ENCODE measurements at regions not wholly inside any gene's neighbourhood (a gene's known extent, or its start where the extent isn't known, plus 50 kb on each side); places are given as distances from the start of the nearest gene placed in this dataset.

DNA sequence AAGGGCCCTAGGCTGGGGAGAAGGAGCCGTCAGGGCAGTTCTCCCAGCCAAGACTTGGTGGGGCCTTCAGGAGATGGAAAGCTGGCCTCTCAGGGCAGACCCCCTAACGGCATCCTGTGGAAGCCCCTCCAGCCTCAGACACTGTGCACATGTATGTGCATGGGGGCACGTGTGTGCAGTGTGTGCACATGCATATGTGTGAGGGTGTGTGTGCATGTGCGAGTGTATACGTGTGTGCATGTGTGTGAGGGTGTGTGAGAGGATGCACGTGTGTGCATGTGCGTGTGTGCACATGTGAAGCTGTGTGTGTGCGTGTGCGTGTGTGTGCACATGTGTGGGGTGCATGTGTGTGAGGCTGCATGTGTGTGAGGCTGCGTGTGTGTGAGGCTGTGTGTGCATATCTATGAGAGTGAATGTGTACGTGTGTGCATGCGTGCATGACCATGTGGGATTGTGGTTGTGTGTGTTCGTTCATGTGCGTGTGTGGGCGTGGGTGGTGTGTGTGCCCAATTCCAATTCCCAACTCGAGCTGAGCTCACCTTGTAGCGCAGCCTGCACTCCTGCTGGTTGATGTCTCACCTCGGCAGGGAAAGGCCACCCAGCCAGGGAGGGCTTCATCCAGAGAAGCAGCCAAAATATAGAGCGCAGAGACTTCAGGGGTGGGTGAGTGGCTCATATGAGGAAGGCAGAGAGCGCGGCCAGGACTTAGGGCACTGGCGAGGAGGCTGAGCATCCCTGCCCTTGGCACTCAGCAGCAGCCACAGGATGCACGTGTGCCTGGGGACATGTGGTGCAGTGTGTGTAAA, 142.7 kb upstream of the PPP1R26 start:
- H3K79me2 ChIP-seq (ENCODE audit: control insufficient read depth, insufficient read depth, low read length), result no peaks in the 10 kb centered on the region
- H3K9me3 ChIP-seq (replicated peaks; ENCODE audit: control insufficient read depth, insufficient read depth, low read depth, low read length), result no peaks in the 10 kb centered on the region
- H3K4me3 ChIP-seq, result no peak overlapping the region
- DNase-seq (ENCODE audit: extremely low read depth in 1 of 4, low spot score in 3 of 4), result no peak
- no peaks in the 10 kb centered on the region for H3K9me1 ChIP-seq (ENCODE audit: control insufficient read depth, insufficient read depth, low read length)
- CTCF ChIA-PET (ENCODE audit: low intra/inter-chr PET ratio), result interaction anchor here (0.6 kb wide), 1 partner anchor 358 kb away, joined by 3 read pairs; no protein-coding TSS in a partner anchor
- FAIRE-seq, result no peak
- BruUV-seq (replicated peaks), result no TSS peak
- H2AFZ ChIP-seq (ENCODE audit: low read depth, low read length), result no peak overlapping the region
- peaks cover 2 to 45% of the 10 kb centered on the region in 2 experiments; a peak in 3 of 5 replicates for H3K27me3 ChIP-seq (ENCODE audit: control insufficient read depth in 2 of 2, insufficient read depth in 2 of 2, low read length in 2 of 2)
- intact Hi-C loops (cut with micrococcal nuclease), result no loop called here
- WGBS (ENCODE audit: insufficient coverage, low coverage, missing lambda C conversion rate), result 2% methylated on average over 22 of the region's 23 CpGs
- H3K4me1 ChIP-seq (replicated peaks in 1 of 2; ENCODE audit: control insufficient read depth in 2 of 2, insufficient read depth in 2 of 2, low read length in 2 of 2), result no peaks in the 10 kb centered on the region
- H3K9ac ChIP-seq (ENCODE audit: insufficient read depth in 1 of 2, low read depth in 2 of 2, low read length in 2 of 2), result no peak overlapping the region
- in situ Hi-C loops (cut with MboI), result no loop called here
- peaks cover 10% of the 10 kb centered on the region for H4K20me1 ChIP-seq (replicated peaks; ENCODE audit: control insufficient read depth, insufficient read depth, low read length)
- H3K4me2 ChIP-seq (ENCODE audit: insufficient read depth, low read length), result no peak overlapping the region
- no peaks in the 10 kb centered on the region for H3K36me3 ChIP-seq (ENCODE audit: control insufficient read depth, insufficient read depth, low read length)
- no peak overlapping the region for H3K27ac ChIP-seq (ENCODE audit: extremely low read depth, low read depth, low read length)
- POLR2A ChIA-PET, result interaction anchor here (0.6 kb wide), 1 partner anchor 162 kb away, joined by 3 read pairs; no protein-coding TSS in a partner anchor
- ATAC-seq, result no peak
- TF ChIP-seq, protein P1, sequence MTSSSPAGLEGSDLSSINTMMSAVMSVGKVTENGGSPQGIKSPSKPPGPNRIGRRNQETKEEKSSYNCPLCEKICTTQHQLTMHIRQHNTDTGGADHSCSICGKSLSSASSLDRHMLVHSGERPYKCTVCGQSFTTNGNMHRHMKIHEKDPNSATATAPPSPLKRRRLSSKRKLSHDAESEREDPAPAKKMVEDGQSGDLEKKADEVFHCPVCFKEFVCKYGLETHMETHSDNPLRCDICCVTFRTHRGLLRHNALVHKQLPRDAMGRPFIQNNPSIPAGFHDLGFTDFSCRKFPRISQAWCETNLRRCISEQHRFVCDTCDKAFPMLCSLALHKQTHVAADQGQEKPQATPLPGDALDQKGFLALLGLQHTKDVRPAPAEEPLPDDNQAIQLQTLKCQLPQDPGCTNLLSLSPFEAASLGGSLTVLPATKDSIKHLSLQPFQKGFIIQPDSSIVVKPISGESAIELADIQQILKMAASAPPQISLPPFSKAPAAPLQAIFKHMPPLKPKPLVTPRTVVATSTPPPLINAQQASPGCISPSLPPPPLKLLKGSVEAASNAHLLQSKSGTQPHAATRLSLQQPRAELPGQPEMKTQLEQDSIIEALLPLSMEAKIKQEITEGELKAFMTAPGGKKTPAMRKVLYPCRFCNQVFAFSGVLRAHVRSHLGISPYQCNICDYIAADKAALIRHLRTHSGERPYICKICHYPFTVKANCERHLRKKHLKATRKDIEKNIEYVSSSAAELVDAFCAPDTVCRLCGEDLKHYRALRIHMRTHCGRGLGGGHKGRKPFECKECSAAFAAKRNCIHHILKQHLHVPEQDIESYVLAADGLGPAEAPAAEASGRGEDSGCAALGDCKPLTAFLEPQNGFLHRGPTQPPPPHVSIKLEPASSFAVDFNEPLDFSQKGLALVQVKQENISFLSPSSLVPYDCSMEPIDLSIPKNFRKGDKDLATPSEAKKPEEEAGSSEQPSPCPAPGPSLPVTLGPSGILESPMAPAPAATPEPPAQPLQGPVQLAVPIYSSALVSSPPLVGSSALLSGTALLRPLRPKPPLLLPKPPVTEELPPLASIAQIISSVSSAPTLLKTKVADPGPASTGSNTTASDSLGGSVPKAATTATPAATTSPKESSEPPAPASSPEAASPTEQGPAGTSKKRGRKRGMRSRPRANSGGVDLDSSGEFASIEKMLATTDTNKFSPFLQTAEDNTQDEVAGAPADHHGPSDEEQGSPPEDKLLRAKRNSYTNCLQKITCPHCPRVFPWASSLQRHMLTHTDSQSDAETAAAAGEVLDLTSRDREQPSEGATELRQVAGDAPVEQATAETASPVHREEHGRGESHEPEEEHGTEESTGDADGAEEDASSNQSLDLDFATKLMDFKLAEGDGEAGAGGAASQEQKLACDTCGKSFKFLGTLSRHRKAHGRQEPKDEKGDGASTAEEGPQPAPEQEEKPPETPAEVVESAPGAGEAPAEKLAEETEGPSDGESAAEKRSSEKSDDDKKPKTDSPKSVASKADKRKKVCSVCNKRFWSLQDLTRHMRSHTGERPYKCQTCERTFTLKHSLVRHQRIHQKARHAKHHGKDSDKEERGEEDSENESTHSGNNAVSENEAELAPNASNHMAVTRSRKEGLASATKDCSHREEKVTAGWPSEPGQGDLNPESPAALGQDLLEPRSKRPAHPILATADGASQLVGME (CRISPR knock-in tag; IDR thresholded peaks at IDR 0.05), result no peak
- no peak for TF ChIP-seq SMARCC2 (IDR thresholded peaks at IDR 0.05; ENCODE audit: low read depth)

All from K562 (cell line).